ENCODE measurements at regions not wholly inside any gene's neighbourhood (a gene's known extent, or its start where the extent isn't known, plus 50 kb on each side); places are given as distances from the start of the nearest gene placed in this dataset.

DNA sequence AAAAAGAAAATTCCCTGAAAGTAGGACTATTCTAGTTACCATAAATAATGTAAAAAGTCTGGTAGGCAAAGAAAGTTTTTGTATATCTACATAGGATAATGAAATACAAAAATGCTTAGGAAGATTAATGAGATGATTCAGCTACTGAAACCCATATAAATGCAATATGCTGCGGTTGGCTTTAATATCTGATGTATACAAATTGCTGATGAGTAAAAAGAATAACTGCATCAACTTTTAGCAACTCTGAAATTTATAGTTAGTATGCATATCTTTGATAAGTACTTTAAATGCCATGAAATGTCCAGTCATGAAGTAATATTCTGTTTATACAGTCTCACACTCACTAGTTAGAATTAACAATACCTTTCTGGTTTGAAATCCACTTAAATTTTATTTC lies 404.8 kb downstream of the TLL1 start:
- Histone ChIP-seq H3K27me3 (no peaks in the 10 kb centered on the region), H3K36me3 (no peaks in the 10 kb centered on the region), H3K9me3 (no peaks in the 10 kb centered on the region), H3K4me3 (ENCODE audit: low read depth, low read length) (no peak overlapping the region), H3K4me1 (no peaks in the 10 kb centered on the region)
- TF ChIP-seq, protein P1, sequence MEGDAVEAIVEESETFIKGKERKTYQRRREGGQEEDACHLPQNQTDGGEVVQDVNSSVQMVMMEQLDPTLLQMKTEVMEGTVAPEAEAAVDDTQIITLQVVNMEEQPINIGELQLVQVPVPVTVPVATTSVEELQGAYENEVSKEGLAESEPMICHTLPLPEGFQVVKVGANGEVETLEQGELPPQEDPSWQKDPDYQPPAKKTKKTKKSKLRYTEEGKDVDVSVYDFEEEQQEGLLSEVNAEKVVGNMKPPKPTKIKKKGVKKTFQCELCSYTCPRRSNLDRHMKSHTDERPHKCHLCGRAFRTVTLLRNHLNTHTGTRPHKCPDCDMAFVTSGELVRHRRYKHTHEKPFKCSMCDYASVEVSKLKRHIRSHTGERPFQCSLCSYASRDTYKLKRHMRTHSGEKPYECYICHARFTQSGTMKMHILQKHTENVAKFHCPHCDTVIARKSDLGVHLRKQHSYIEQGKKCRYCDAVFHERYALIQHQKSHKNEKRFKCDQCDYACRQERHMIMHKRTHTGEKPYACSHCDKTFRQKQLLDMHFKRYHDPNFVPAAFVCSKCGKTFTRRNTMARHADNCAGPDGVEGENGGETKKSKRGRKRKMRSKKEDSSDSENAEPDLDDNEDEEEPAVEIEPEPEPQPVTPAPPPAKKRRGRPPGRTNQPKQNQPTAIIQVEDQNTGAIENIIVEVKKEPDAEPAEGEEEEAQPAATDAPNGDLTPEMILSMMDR (IDR thresholded peaks at IDR 0.05; ENCODE audit: low read depth, low read length), result no peak
- DNase-seq, result no peak

DNA sequence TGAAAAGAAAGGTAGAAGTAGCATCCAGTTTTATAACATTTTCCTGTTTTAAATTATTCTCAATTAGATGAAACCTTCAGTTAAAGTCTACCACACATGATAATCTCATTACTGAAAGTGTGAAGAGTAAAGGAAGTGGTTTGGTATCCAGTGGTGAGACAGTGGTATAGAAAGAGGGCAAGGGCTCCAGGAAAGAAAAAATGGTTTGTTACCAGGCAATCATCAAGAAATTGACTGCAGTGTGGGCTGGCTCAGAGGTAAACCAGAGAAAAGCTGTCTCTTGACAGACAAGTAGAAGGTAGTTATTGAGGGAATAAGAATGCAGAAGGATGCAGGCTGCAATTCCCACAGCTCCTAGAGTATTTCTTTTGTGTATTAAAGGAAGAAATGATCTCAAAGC lies 406.2 kb downstream of the TLL1 start:
- Histone ChIP-seq H3K36me3 (no peaks in the 10 kb centered on the region), H3K4me1 (no peaks in the 10 kb centered on the region), H3K4me3 (ENCODE audit: low read depth, low read length) (no peak overlapping the region), H3K9me3 (no peaks in the 10 kb centered on the region), H3K27me3 (no peaks in the 10 kb centered on the region)
- no peak for DNase-seq
- TF ChIP-seq, protein P1 (IDR thresholded peaks at IDR 0.05; ENCODE audit: low read depth, low read length), result no peak

DNA sequence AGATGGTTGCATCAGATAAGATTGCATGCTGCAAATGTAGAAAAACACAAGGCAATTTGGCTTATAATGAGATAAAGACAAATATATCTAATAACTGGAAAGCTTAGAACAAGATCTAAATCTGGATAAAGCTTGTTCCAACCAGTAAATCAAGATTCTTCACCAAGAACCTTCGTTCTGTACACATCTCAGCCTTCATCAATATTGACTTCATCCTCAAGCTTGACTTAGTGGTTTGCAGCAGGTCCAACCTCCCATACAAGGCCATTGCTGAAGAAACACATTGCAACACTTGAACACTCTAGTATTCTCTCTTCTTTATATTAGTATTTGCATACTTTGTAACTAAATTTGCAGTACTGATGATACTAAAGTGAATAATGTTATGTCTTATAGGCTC lies 407.6 kb downstream of the TLL1 start:
- no peak for DNase-seq
- no peaks in the 10 kb centered on the region for H3K9me3 ChIP-seq

DNA sequence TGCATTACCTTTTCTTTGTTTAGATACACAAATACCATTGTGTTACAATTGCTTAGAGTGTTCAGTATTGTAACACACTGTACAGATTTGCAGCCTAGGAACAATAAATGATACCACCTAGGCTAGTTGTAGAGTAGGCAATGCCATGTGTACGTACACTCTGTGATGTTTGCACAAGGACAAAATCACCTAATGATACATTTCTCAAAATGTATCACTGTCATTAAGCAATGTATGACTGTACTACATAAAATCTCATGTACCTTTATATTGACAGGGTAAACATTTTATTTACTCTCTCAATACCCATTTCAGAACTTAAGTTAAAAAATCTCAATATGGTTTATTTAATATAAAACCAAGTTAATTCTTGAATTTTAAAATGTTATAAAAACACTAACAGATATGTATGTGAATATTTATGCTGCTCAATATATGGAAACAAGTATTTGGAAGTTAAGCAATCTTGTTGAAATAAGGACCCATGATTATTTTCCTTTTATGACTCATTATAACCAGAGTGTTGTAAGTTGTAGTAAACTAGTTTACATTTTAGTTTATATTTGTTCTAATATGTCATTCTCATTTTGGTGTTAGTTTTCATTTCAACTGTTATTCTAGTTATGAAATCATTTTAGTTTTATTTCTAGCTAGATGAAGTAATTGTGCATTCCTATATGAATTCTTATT lies 409.2 kb downstream of the TLL1 start:
- Histone ChIP-seq H3K36me3 (no peaks in the 10 kb centered on the region), H3K4me3 (ENCODE audit: low read depth, low read length) (no peak overlapping the region), H3K9me3 (no peaks in the 10 kb centered on the region), H3K27me3 (no peaks in the 10 kb centered on the region), H3K4me1 (no peaks in the 10 kb centered on the region)
- TF ChIP-seq, protein P1 (IDR thresholded peaks at IDR 0.05; ENCODE audit: low read depth, low read length), result no peak
- DNase-seq, result no peak

More for the DNA sequence above, 407.6 kb downstream of the TLL1 start:
- H3K4me3 ChIP-seq (ENCODE audit: low read depth, low read length), result no peak overlapping the region
- no peaks in the 10 kb centered on the region for H3K36me3 ChIP-seq
- no peaks in the 10 kb centered on the region for H3K4me1 ChIP-seq
- TF ChIP-seq, protein P1 (IDR thresholded peaks at IDR 0.05; ENCODE audit: low read depth, low read length), result no peak
- H3K27me3 ChIP-seq, result no peaks in the 10 kb centered on the region

DNA sequence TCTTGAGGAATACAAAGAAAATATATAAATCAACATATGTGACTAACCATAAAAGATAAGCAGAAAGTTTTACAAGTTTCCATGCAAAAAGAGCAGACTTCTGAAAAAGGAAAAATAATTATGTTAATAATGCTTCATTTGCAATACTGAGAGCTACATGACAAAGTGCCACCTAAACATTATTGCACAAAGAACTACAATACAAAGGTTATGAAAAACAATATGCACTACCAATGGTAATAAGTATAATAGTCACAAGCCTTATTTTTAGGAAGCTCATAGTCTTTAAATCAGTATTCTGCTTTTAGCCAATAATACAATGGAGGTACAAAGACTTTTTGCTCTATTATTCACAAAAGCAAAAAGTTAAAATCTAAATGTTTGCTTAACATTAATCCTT lies 411.2 kb downstream of the TLL1 start:
- TF ChIP-seq, protein P1 (IDR thresholded peaks at IDR 0.05; ENCODE audit: low read depth, low read length), result no peak
- DNase-seq, result no peak
- no peaks in the 10 kb centered on the region for H3K27me3 ChIP-seq
- H3K4me1 ChIP-seq, result no peaks in the 10 kb centered on the region
- H3K4me3 ChIP-seq (ENCODE audit: low read depth, low read length), result no peak overlapping the region
- no peaks in the 10 kb centered on the region for H3K9me3 ChIP-seq
- H3K36me3 ChIP-seq, result no peaks in the 10 kb centered on the region

DNA sequence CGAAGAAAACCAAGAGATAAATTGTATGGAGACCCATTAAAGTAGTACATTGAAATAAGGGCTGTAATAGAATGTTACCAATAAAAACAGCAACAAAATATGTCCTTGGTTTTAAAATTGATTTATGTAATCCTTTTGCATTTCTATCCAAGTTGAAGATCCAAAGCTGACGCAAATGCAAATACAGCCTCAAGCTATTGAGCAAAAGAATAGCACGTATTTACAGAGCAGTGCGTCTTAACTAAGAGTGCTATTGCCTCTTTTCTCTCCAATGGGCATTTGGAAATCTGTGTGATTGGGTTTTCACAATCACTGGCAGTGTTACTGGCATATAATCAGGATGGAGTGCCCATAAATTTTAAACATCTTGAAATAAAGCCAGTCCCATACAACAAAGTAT lies 417.4 kb downstream of the TLL1 start:
- no peaks in the 10 kb centered on the region for H3K4me1 ChIP-seq
- no peaks in the 10 kb centered on the region for H3K9me3 ChIP-seq
- TF ChIP-seq, protein P1 (IDR thresholded peaks at IDR 0.05; ENCODE audit: low read depth, low read length), result no peak
- DNase-seq, result no peak
- H3K27me3 ChIP-seq, result no peaks in the 10 kb centered on the region
- no peak overlapping the region for H3K4me3 ChIP-seq (ENCODE audit: low read depth, low read length)
- H3K36me3 ChIP-seq, result no peaks in the 10 kb centered on the region

All from BE2C (cell line).